Epidermal melanocyte (primary cell): ENCODE measurements at regions not wholly inside any gene's neighbourhood (a gene's known extent, or its start where the extent isn't known, plus 50 kb on each side); places are given as distances from the start of the nearest gene placed in this dataset.

Source experiments
- DNase-seq: peaks from one replicate; pipeline ENCODE4 v3.0.0; 2011; ENCODE audit warnings: low spot score; ENCODE audit not compliant: insufficient read length

DNA sequence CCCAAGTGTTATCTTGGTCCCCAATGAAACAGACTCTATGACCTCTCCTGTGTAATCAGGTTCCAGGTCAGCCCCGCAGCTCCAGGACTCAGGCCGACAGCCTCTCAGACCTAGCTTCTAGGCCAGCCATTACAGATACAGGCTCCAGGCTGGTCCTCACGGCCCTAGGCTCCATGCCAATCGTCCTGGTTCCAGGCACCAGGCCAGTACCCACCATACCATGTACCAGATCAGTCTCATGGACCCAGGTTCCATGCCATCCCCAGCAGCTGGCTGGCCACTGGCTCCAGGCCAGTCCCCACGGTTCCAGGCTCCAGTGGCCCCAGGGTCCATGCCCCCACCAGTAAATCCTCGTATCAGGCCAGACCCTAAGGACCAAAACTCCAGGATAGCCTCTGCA is 1326.6 kb upstream of the C9orf72 start:
- no peak for DNase-seq

DNA sequence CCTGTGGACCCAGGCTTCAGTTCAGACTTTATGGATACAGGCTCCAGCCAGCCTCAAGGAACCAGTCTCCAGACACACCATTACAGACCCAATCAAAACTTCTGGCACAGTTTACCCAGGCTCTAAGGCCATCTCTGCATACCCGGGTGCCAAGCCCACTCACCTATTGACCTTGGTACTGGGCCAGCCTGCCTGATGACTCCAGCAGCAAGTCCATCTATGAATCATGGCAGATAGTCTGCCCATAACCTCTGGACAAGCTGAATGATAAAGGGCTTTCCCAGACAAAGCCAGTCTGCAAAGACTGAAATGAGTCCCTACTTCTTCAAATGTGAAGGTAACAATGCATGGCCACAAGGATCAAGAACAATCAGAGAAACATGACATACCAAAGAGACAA is 1327.1 kb upstream of the C9orf72 start:
- no peak for DNase-seq

DNA sequence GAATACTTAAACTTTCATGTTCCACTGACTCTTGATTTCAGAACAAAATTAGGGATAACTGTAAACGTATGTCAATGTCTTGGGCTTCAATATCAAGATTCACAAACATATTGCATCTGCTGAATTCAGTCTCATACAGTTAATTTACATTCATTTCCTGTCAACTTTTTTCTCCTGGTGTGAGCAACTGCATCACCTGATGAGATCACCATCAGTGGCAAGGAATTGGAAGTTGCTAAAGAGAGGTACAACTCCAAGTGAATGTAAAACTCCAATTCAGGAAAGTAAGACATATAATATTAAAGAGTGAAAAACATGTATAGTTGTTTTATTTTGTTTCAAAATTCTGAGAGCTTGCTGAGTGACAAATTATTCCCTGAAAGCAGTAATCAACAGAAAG is 1336.2 kb upstream of the C9orf72 start:
- DNase-seq = no peak

DNA sequence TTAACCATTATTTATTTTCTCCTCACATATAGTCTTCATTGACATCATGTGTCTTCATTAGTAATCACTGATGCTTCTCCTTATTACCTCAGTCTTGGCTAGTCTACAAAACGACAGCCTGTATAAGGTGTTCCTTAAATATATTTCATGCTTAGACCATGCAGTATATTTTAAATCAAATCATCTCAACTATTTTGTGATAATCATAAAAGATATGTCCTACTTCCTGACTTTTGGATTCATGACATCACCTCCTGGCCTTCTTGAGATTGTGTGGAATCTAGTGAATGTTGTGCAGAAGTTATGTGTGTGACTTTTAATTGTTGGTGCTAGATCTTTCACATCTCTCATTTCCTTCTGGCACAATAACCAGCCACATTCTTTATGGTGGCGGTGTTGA is 1339.3 kb upstream of the C9orf72 start:
- DNase-seq = no peak

- no peak for DNase-seq
Observed at GRCh38 chr9:28915202-28915930, 1342.1 kb upstream of the C9orf72 start.

- no peak for DNase-seq
Observed at GRCh38 chr9:28916348-28916747, 1343.1 kb upstream of the C9orf72 start.

GRCh38 chr9:28921857-28922500 is 1348.7 kb upstream of the C9orf72 start:
- DNase-seq = no peak

- no peak for DNase-seq
Observed at GRCh38 chr9:28922891-28923290, 1349.6 kb upstream of the C9orf72 start.

DNA sequence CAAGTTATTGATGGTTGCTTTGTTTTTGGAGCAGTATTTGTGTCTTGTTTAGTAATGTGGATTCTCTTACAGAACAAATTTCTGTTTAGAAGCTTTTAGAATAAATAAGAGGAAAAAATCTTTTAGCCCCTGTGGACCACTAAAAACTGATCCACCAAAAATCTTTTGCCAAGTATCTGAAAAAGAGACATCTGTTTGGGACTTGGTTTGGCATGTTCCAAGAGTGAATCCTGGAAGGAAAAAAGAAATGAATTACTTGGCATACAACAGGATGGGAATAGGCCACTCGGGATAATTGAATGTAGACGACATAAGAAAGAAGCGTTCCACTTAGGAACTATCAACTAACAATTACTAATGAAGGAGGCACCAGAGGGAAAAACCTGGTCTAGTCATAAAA is 1350.1 kb upstream of the C9orf72 start:
- no peak for DNase-seq

DNA sequence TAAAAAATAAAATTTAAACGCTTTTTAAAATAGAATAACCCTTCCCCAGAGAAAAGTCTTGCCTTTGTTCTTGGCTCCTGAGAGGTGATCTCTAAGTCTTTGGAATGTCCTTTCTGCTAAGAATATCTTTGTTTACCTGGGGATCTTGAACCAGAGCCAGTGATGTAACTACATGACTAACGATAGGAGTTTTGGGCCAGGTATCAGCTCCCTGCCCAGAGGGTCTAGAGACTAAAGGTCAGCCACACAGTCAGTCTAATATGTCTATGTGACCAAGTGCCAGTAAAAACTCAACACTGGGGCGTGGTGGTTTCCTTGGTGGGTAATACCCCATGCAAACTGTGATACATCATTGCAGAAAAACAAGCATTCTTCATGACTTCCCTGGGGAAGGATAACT is 1351.9 kb upstream of the C9orf72 start:
- DNase-seq = no peak

GRCh38 chr9:28926306-28926705 is 1353.0 kb upstream of the C9orf72 start:
- no peak for DNase-seq

DNA sequence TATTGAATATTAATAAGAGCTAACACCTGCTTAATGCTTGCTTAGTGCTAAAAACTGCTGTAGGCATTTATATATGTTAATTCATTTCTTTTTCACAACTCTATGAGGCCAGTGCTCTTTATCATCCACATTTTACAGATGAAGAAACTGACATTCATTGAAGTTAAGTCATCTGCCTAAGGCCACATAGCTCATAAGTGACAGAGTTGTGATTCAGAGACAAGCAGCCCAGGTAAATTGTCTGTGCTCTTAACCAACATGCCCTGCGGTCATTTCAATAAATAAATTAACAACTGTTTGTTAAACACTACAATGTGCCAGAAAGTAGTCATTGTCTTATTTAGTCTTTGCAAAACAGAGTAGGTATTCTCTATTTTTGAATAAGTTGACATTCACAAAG is 1354.4 kb upstream of the C9orf72 start:
- no peak for DNase-seq

DNA sequence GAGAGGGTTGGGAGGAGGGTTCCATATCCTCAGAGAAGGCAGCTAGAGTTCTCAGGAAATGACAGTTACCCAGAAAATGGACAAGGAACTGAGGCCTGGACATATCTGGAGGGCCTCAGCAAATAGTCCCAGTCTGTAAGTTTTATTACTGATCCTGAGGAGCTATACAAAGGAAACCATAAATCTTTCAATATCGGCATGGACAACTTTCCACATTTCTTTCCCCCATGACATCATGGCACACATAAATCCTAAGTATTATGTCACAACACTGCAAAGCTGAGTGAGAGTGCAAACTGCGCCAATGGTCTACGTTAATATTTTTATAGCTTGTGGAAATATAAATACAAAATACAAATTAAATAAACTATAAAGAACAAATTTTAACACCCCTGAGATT is 1356.2 kb upstream of the C9orf72 start:
- DNase-seq = no peak

DNA sequence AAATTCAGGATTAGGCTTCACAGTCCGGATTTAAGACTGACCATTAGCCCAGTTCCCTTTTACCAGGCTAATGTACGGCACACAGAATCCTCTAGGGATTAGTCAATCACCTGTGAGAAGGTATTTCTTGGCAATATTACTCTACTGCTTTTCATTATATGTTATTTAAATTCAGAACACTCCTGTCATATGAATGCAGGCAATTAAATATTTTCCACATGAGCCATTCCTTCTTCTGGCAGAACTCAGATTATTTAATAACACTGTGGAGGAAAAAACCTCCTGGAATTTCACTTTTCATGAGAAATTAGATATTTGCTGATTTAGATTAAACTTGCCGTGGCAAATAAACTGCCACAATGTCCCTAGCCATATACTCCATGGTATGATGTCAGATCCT is 1357.5 kb upstream of the C9orf72 start:
- no peak for DNase-seq

DNA sequence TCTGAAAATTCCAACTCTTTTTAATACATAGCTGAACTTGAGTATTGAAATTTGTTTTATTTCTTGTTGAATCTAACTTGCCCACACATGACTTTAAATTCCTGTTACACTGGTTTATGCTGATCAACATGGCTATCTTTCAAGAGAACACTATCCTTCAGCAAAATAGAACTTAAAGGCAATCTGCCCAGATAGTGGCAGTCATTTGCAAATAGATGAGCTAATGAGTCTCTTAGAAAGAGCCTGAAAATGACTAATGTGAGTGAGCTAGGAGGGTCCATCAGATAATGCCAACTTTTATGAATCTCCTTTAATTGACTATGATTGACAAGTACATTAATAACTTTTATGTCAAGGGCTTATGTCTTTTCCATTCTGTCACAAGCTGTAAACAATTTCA is 1360.8 kb upstream of the C9orf72 start:
- no peak for DNase-seq

- no peak for DNase-seq
Observed at GRCh38 chr9:28938981-28939380, 1365.7 kb upstream of the C9orf72 start.

- DNase-seq = no peak
Observed at GRCh38 chr9:28941856-28942255, 1368.6 kb upstream of the C9orf72 start.

GRCh38 chr9:28942941-28943340 is 1369.7 kb upstream of the C9orf72 start:
- DNase-seq = no peak

DNA sequence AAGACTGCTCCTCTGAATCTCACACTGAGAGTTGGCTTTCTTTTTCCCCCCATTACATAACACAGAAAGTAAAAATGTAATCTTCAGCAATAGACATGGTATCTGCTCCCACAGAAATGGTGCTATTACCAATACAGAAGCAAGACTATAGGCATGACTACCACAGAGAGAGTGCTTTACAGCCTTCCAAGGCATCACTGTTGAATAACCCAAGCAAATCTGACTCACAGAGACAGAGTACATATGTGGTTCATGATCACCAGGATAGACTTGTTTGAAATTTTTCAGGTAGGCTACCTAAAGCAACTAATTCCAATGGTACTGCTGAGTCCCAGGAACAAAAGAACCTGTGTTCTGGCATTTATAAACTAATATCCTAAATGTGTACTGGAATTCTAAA is 1373.4 kb upstream of the C9orf72 start:
- DNase-seq = no peak

- DNase-seq = no peak
Observed at GRCh38 chr9:28951945-28952344, 1378.7 kb upstream of the C9orf72 start.

- DNase-seq = no peak
Observed at GRCh38 chr9:28956116-28956880, 1383.0 kb upstream of the C9orf72 start.

DNA sequence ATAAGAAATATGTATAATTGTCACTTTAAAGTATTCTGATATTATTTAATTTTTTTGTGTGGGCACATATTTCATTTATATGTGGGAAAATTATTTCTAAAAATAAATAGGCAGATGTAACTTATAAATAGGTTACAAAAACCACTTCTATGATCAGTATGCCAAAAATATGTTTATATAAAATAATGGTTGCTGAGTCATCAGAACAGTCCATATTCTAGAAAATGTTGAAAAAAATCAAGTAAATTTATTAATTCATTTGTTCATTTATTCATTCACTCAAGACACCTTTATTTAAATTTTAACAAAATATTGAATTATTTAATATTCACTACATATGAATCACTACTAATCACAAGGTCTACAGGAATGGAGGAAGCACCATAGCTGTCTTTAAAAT is 1387.3 kb upstream of the C9orf72 start:
- DNase-seq = no peak

GRCh38 chr9:28961623-28962022 is 1388.3 kb upstream of the C9orf72 start:
- DNase-seq = no peak
